Prostate gland (tissue), 2 donors: ENCODE measurements at regions not wholly inside any gene's neighbourhood (a gene's known extent, or its start where the extent isn't known, plus 50 kb on each side); places are given as distances from the start of the nearest gene placed in this dataset.

ENCODE experiments used
- DNase-seq: peaks from one replicate; pipeline ENCODE4 v3.0.0-alpha.2; 2019; ENCODE audit warnings: low spot score
- H3K27ac ChIP-seq, 2 donors: fragments of 200-600 bp; sonication (generic); 2 replicates each; pipeline ENCODE4 v1.5.1; 2017 to 2019
- H3K27me3 ChIP-seq: fragments of 200-600 bp; sonication (generic); replicated peaks from 2 replicates; pipeline ENCODE4 v1.5.1; 2019; ENCODE audit not compliant: insufficient read depth
- H3K36me3 ChIP-seq, 2 donors: fragments of 200-600 bp; sonication (generic); 1 replicate in 1 of 2; 2 replicates in 1 of 2; pipeline versions ENCODE4 v1.5.1 to v1.8.1; 2017 to 2019
- H3K4me1 ChIP-seq: fragments of 200-600 bp; sonication (generic); replicated peaks from 2 replicates; pipeline ENCODE4 v1.5.1; 2019
- H3K4me3 ChIP-seq, 2 donors: fragments of 200-600 bp; sonication (generic); 2 replicates each; pipeline ENCODE4 v1.5.1; 2017 to 2019
- H3K9me3 ChIP-seq: fragments of 200-600 bp; sonication (generic); 2 replicates; pipeline ENCODE4 v1.5.1; 2017
- POLR2A ChIP-seq: fragments of 450-650 bp; IDR thresholded peaks from one replicate; pipeline ENCODE4 v1.6.1; 2016; ENCODE audit warnings: antibody characterized with exemption, mild to moderate bottlenecking
- POLR2AphosphoS5 ChIP-seq: sonication (generic); formaldehyde crosslinking; IDR thresholded peaks from one replicate; pipeline ENCODE4 v1.6.1; 2017; ENCODE audit warnings: antibody characterized with exemption
- WGBS: methylation state at CpG from one replicate; pipeline ENCODE4 v1.1.5; 2018; 5-methylcytosine and 5-hydroxymethylcytosine counted together
- intact Hi-C: fragments of 100-400 bp; cut with DNase I; formaldehyde crosslinking; loops from one replicate; pipeline ENCODE4 v1.14.2; 2022
- TF ChIP-seq, protein P1 (sequence below), 4 experiments: fragments of 200-600 bp in 2 of 4; fragments of 450-650 bp in 2 of 4; sonication (generic) in 2 of 4; IDR thresholded peaks; 1 replicate in 3 of 4; 2 replicates in 1 of 4; pipeline ENCODE4 v1.5.1; 2016 to 2019; ENCODE audit warnings: antibody characterized with exemption in 4 of 4, mild to moderate bottlenecking in 2 of 4, moderate library complexity in 2 of 4

DNA sequence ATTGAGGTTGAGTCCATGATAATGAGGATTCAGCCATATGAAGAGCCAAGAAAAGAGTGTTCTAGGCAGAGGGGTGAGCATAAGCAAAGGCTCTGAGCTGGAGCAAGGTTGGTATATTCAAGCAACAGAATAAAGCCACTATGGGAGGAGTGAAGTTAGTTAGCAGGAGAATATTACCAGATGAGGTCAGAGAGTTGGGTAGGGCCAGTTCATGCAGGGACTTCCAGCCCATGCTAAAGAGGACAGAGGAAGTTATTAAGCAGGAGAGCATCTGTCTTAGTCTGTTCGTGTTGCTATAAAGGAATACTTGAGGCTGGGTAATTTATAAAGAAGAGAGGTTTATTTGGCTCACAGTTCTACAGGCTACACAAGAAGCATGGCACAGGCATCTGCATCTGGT, 57.1 kb upstream of the ATG10 start:
- no peak for DNase-seq
- Histone ChIP-seq H3K4me1 (no peaks in the 10 kb centered on the region), H3K9me3 (no peaks in the 10 kb centered on the region), H3K36me3 (no peaks in the 10 kb centered on the region), H3K27me3 (no peaks in the 10 kb centered on the region), H3K27ac (no peak overlapping the region), H3K4me3 (no peak overlapping the region)
- WGBS = 100% methylated on average over 1 of the region's 1 CpG
- intact Hi-C loops = no loop called here
- TF ChIP-seq, protein P1, sequence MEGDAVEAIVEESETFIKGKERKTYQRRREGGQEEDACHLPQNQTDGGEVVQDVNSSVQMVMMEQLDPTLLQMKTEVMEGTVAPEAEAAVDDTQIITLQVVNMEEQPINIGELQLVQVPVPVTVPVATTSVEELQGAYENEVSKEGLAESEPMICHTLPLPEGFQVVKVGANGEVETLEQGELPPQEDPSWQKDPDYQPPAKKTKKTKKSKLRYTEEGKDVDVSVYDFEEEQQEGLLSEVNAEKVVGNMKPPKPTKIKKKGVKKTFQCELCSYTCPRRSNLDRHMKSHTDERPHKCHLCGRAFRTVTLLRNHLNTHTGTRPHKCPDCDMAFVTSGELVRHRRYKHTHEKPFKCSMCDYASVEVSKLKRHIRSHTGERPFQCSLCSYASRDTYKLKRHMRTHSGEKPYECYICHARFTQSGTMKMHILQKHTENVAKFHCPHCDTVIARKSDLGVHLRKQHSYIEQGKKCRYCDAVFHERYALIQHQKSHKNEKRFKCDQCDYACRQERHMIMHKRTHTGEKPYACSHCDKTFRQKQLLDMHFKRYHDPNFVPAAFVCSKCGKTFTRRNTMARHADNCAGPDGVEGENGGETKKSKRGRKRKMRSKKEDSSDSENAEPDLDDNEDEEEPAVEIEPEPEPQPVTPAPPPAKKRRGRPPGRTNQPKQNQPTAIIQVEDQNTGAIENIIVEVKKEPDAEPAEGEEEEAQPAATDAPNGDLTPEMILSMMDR (IDR thresholded peaks at IDR 0.05) = no peak
- no peak for TF ChIP-seq POLR2AphosphoS5
- no peak for TF ChIP-seq POLR2A

DNA sequence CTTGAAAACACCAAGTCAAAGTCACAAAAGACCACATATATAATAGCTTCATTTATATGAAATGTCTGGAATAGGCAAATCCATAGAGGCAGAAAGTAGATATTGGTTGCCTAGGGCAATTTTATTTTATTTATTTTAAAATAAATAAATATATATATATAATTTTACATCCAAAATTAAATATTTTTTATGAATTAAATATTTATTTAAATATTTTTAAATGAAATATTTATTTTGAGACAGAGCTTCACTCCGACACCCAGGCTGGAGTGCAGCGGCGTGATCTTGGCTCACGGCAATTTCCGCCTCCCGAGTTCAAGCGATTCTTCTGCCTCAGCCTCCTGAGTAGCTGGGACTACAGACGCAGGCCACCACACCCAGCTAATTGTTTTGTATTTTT, 58.9 kb upstream of the ATG10 start:
- Histone ChIP-seq H3K27me3 (no peaks in the 10 kb centered on the region), H3K4me1 (no peaks in the 10 kb centered on the region), H3K4me3 (no peak overlapping the region), H3K27ac (no peak overlapping the region), H3K36me3 (no peaks in the 10 kb centered on the region), H3K9me3 (no peaks in the 10 kb centered on the region)
- no peak for TF ChIP-seq POLR2A
- TF ChIP-seq, protein P1 (IDR thresholded peaks at IDR 0.05) = no peak
- no peak for TF ChIP-seq POLR2AphosphoS5
- intact Hi-C loops = no loop called here
- no peak for DNase-seq
- 97% methylated on average over 8 of the region's 8 CpGs for WGBS

DNA sequence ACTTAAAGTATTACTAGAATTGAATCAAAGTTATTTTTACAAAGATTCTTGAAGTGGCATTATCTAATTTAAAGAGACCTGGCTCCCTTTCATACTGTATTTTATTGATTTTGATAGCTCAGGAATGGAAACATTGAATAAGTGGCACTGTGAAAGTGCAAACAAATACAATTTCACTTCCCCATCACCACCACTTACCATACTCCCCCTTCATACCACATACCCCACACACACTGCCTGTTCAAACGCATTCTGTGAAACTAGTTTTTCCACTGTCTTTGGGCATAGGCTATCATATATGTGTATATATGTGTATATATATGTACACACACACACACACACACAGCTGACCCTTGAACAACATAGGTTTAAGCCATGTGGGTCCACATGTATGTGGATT, 62.1 kb upstream of the ATG10 start:
- Histone ChIP-seq H3K27me3 (no peaks in the 10 kb centered on the region), H3K36me3 (no peaks in the 10 kb centered on the region), H3K27ac (no peak overlapping the region), H3K4me1 (no peaks in the 10 kb centered on the region), H3K9me3 (no peaks in the 10 kb centered on the region), H3K4me3 (no peak overlapping the region)
- intact Hi-C loops = no loop called here
- DNase-seq = no peak
- TF ChIP-seq, protein P1 (IDR thresholded peaks at IDR 0.05) = no peak
- no peak for TF ChIP-seq POLR2AphosphoS5
- 77% methylated on average over 1 of the region's 1 CpG for whole genome bisulfite sequencing

DNA sequence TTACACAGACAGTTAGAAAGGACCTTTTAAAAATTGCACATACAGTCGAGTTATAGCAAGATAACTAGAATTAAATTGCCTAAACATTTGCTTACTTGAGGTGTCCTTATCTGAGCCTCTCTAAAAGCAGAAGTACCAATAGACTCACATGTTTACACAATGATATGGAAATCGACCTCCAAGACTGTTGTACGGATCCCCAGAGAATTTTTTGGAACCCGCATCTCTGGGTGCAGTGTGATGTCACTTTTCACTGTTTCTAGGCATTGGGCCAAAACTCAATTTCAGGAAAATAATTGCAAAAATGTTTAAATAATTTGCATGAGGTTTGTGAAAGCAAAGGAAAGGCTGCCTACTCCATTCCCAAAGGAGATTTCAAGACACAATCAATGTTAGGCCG, 63.1 kb upstream of the ATG10 start:
- Histone ChIP-seq H3K9me3 (no peaks in the 10 kb centered on the region), H3K27me3 (no peaks in the 10 kb centered on the region), H3K4me3 (no peak overlapping the region), H3K4me1 (no peaks in the 10 kb centered on the region), H3K27ac (no peak overlapping the region), H3K36me3 (no peaks in the 10 kb centered on the region)
- intact Hi-C loops = no loop called here
- WGBS = 47% methylated on average over 5 of the region's 5 CpGs
- TF ChIP-seq POLR2AphosphoS5 (no peak), POLR2A (no peak)
- TF ChIP-seq, protein P1 (IDR thresholded peaks at IDR 0.05) = no peak
- no peak for DNase-seq

DNA sequence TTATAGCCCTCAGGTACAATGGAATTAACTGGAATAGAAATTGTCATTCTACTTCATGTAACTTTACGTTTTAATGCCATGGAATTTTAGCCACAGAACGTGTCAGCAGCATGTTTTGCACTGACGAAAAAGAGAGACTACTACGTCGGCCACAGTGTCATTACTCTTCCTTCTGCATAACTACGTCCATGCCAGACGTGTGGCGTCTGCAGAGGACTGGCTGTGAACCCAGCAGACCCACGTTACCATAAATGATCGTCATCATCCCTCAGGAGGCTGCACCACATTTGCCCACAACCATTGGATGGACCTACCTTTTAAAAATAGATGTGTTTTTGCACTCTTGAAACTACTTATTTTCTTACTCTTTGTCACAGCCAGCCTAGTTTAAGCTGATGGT, 63.8 kb upstream of the ATG10 start:
- Histone ChIP-seq H3K4me3 (no peak overlapping the region), H3K27me3 (no peaks in the 10 kb centered on the region), H3K36me3 (no peaks in the 10 kb centered on the region), H3K27ac (no peak overlapping the region), H3K4me1 (no peaks in the 10 kb centered on the region), H3K9me3 (no peaks in the 10 kb centered on the region)
- 49% methylated on average over 10 of the region's 10 CpGs for WGBS
- TF ChIP-seq, protein P1 (IDR thresholded peaks at IDR 0.05) = no peak
- TF ChIP-seq POLR2AphosphoS5 = no peak
- no peak for TF ChIP-seq POLR2A
- no peak for DNase-seq
- intact Hi-C loops = no loop called here
